Right lobe of liver (tissue), 4 donors: ENCODE measurements at regions not wholly inside any gene's neighbourhood (a gene's known extent, or its start where the extent isn't known, plus 50 kb on each side); places are given as distances from the start of the nearest gene placed in this dataset.

Experiments used
- CTCF ChIP-seq, 4 donors: fragments of 200-600 bp in 3 of 4; fragments of 450-650 bp in 1 of 4; IDR thresholded peaks; one replicate each; pipeline versions ENCODE4 v1.5.1 to v1.8.0; 2016 to 2022; ENCODE audit warnings: antibody characterized with exemption in 4 of 4, mild to moderate bottlenecking in 2 of 4
- POLR2A ChIP-seq: fragments of 450-650 bp; IDR thresholded peaks from one replicate; pipeline ENCODE4 v1.6.1; 2017; ENCODE audit warnings: antibody characterized with exemption, mild to moderate bottlenecking
- donor health status: DM: no; HTN: no; CAD: no.
- donor health status: DM: no; HTN: no; CAD: no.
- donor health status: DM: no; HTN: yes; CAD: no.

- TF ChIP-seq CTCF (IDR thresholded peaks at IDR 0.05), result no peak
- TF ChIP-seq POLR2A, result no peak
Observed at GRCh38 chr17:13362341-13363122, 239.2 kb downstream of the HS3ST3A1 start.
